HCT116 (cell line): ENCODE measurements at regions not wholly inside any gene's neighbourhood (a gene's known extent, or its start where the extent isn't known, plus 50 kb on each side); places are given as distances from the start of the nearest gene placed in this dataset.

Source experiments
- ATAC-seq: fragments of 200-7000 bp; cut with Tn5 transposase; 2 replicates; pipeline ENCODE4 v1.9.1; 2020; ENCODE audit warnings: mild to moderate bottlenecking, moderate library complexity
- BruUV-seq: library from RNA; stranded (reverse); fragments of 400-500 nt; replicated peaks from 2 replicates; lab custom pipeline; 2021; lab: Mats Ljungman, UMichigan
- CTCF ChIA-PET: fragments of 300-600 bp; sonication (Branson Sonifier 250); formaldehyde crosslinking; loops from one replicate; lab custom pipeline; 2021; ENCODE audit warnings: antibody characterized with exemption; lab: Charles Lee
- POLR2A ChIA-PET: fragments of 300-600, 350-600 bp; sonication (Branson Sonifier 250); formaldehyde crosslinking; loops from one replicate; lab custom pipeline; 2021; ENCODE audit warnings: antibody characterized with exemption; lab: Charles Lee
- RAD21 ChIA-PET, 2 experiments: fragments of 300-600 bp; sonication (Branson Sonifier 250); formaldehyde crosslinking; loops; one replicate each; lab custom pipeline; 2023; ENCODE audit warnings: low total read pairs in 2 of 2; ENCODE audit not compliant: uncharacterized antibody in 2 of 2, unreplicated experiment in 2 of 2, low non-redundant PET in 1 of 2; lab: Charles Lee
- DNase-seq: peaks from one replicate; pipeline ENCODE4 v3.0.0-alpha.2; 2010; ENCODE audit warnings: low read depth, low spot score
- H2AFZ ChIP-seq: fragments of 200-600 bp; shearing (Covaris generic), sonication (generic); 2 replicates; pipeline ENCODE4 v1.6.1; 2017; ENCODE audit warnings: low read depth, mixed run types, mixed read lengths, antibody characterized with exemption, low read length; ENCODE audit not compliant: poor library complexity, severe bottlenecking
- H3K27ac ChIP-seq: 2 replicates; pipeline ENCODE4 v1.5.1; 2012; ENCODE audit warnings: low read depth, low read length
- H3K27me3 ChIP-seq: fragments of 200-600 bp; sonication (generic); 2 replicates; pipeline ENCODE4 v1.6.1; 2016; ENCODE audit warnings: mixed run types, low read length, mixed read lengths; ENCODE audit not compliant: insufficient read depth
- H3K36me3 ChIP-seq, 2 experiments: fragments of 200-500 bp in 1 of 2; fragments of 200-600 bp in 1 of 2; sonication (Bioruptor generic) in 1 of 2; sonication (generic) in 1 of 2; 2 replicates each; pipeline versions ENCODE4 v1.5.1 to v1.6.1; 2014 to 2016; ENCODE audit warnings: low read length in 2 of 2, inconsistent platforms in 1 of 2, mixed read lengths in 1 of 2, mixed run types in 1 of 2; ENCODE audit not compliant: insufficient read depth in 2 of 2, control insufficient read depth in 1 of 2
- H3K4me1 ChIP-seq, 2 experiments: fragments of 200-600 bp in 1 of 2; sonication (generic) in 1 of 2; 2 replicates each; pipeline versions ENCODE4 v1.5.1 to v1.6.1; 2012 to 2017; ENCODE audit warnings: low read length in 2 of 2, inconsistent platforms in 1 of 2, mild to moderate bottlenecking in 1 of 2, mixed read lengths in 1 of 2, mixed run types in 1 of 2, moderate library complexity in 1 of 2; ENCODE audit not compliant: insufficient read depth in 2 of 2, control insufficient read depth in 1 of 2
- H3K4me2 ChIP-seq: fragments of 200-600 bp; sonication (generic); 2 replicates; pipeline ENCODE4 v1.6.1; 2017; ENCODE audit warnings: mixed run types, low read length, mixed read lengths
- H3K4me3 ChIP-seq, 2 experiments: fragments of 200-600 bp in 1 of 2; sonication (generic) in 1 of 2; replicated peaks in 1 of 2; 2 replicates each; pipeline ENCODE4 v1.5.1; 2011 to 2016; ENCODE audit warnings: low read length in 2 of 2, control low read depth in 1 of 2, low read depth in 1 of 2, mild to moderate bottlenecking in 1 of 2, mixed read lengths in 1 of 2, mixed run types in 1 of 2
- H3K79me2 ChIP-seq: fragments of 200-600 bp; sonication (generic); 2 replicates; pipeline ENCODE4 v1.6.1; 2017; ENCODE audit warnings: mild to moderate bottlenecking, mixed run types, low read length, moderate library complexity, mixed read lengths; ENCODE audit not compliant: insufficient read depth
- H3K9ac ChIP-seq: fragments of 200-600 bp; sonication (generic); 2 replicates; pipeline ENCODE4 v1.6.1; 2016; ENCODE audit warnings: low read length, mixed read lengths
- H3K9me2 ChIP-seq: fragments of 200-600 bp; sonication (generic), shearing (Covaris generic); 2 replicates; pipeline ENCODE4 v1.6.1; 2017; ENCODE audit warnings: mixed run types, mild to moderate bottlenecking, moderate library complexity; ENCODE audit not compliant: insufficient read depth
- H3K9me3 ChIP-seq, 2 experiments: fragments of 200-500 bp in 1 of 2; fragments of 200-600 bp in 1 of 2; sonication (Bioruptor generic) in 1 of 2; sonication (generic) in 1 of 2; 2 replicates each; pipeline ENCODE4 v1.6.1; 2014 to 2017; ENCODE audit warnings: low read length in 2 of 2, mixed read lengths in 2 of 2, inconsistent platforms in 1 of 2, low read depth in 1 of 2, mild to moderate bottlenecking in 1 of 2, mixed run types in 1 of 2, moderate library complexity in 1 of 2; ENCODE audit not compliant: control insufficient read depth in 1 of 2, insufficient read depth in 1 of 2
- H4K20me1 ChIP-seq: fragments of 200-600 bp; sonication (generic), shearing (Covaris generic); 2 replicates; pipeline ENCODE4 v1.6.1; 2017; ENCODE audit warnings: mixed run types, mild to moderate bottlenecking, moderate library complexity; ENCODE audit not compliant: insufficient read depth
- EGR1 ChIP-seq: IDR thresholded peaks from 2 replicates; pipeline ENCODE4 v1.6.1; 2012; ENCODE audit warnings: low read depth
- ELF1 ChIP-seq: IDR thresholded peaks from 2 replicates; pipeline ENCODE4 v1.6.1; 2012; ENCODE audit warnings: low read depth, borderline replicate concordance
- EZH2phosphoT487 ChIP-seq: fragments of 200-600 bp; IDR thresholded peaks from 2 replicates; pipeline ENCODE4 v1.6.1; 2018; ENCODE audit warnings: antibody characterized with exemption, borderline replicate concordance
- JUND ChIP-seq: IDR thresholded peaks from 2 replicates; pipeline ENCODE4 v1.6.1; 2012
- POLR2AphosphoS5 ChIP-seq: IDR thresholded peaks from 2 replicates; pipeline ENCODE4 v1.6.1; 2011; ENCODE audit warnings: mild to moderate bottlenecking, low read depth, low read length, moderate library complexity
- RAD21 ChIP-seq: IDR thresholded peaks from 2 replicates; pipeline ENCODE4 v1.6.1; 2012; ENCODE audit warnings: low read depth, mild to moderate bottlenecking
- SIN3A ChIP-seq: IDR thresholded peaks from 2 replicates; pipeline ENCODE4 v1.6.1; 2012; ENCODE audit warnings: low read depth
- SP1 ChIP-seq: IDR thresholded peaks from 2 replicates; pipeline ENCODE4 v1.6.1; 2012; ENCODE audit warnings: low read depth
- SRF ChIP-seq: IDR thresholded peaks from 2 replicates; pipeline ENCODE4 v1.6.1; 2012; ENCODE audit warnings: low read depth
- TCF7L2 ChIP-seq: IDR thresholded peaks from 2 replicates; pipeline ENCODE4 v1.7.0; 2011; ENCODE audit warnings: borderline replicate concordance, inconsistent platforms; ENCODE audit not compliant: insufficient read depth, insufficient read length; ENCODE audit errors: extremely low read depth
- YY1 ChIP-seq: IDR thresholded peaks from 2 replicates; pipeline ENCODE4 v1.6.1; 2011; ENCODE audit warnings: low read length, low read depth, moderate library complexity, mild to moderate bottlenecking; ENCODE audit not compliant: insufficient replicate concordance; ENCODE audit errors: extremely low read depth
- ZBTB33 ChIP-seq: IDR thresholded peaks from 2 replicates; pipeline ENCODE4 v1.6.1; 2011; ENCODE audit warnings: mild to moderate bottlenecking, low read length, moderate library complexity; ENCODE audit not compliant: insufficient replicate concordance; ENCODE audit errors: extremely low read depth
- ZNF274 ChIP-seq: fragments of 200-500 bp; sonication (Bioruptor generic); IDR thresholded peaks from 2 replicates; pipeline ENCODE4 v1.6.1; 2014; ENCODE audit warnings: mild to moderate bottlenecking, low read depth, low read length, inconsistent platforms
- intact Hi-C: fragments of 100-400 bp; cut with micrococcal nuclease; formaldehyde crosslinking; loops from 2 replicates; pipeline ENCODE4 v1.10.0; 2022
- TF ChIP-seq, protein P1 (sequence below): IDR thresholded peaks from 2 replicates; pipeline ENCODE4 v1.6.1; 2012
- TF ChIP-seq, protein P2 (sequence below): IDR thresholded peaks from 2 replicates; pipeline ENCODE4 v1.6.1; 2012

DNA sequence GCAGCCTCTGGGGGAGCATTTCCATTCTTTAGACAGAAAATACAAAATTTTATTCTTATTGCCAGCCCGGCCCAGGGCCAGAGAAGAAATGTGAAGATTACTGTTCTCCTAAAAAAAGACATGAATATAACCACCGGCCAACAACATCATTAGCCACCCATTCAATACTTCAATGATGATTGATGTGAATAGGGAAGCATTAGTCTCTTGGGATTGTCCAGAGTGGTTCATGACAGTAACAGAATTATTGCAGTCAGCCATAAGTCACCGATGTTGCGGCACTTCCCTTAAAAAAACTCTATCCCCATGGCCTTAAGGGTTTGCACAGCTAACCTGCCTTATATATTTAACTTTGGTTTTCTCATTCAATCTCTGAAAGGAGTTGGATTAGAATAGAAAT lies 418.7 kb downstream of the CENPC start:
- ATAC-seq (no peak), DNase-seq (no peak)
- POLR2A ChIA-PET: no interaction called here
- Histone ChIP-seq H3K9me3 (peaks cover 3 to 7% of the 10 kb centered on the region in 2 experiments; a peak in 2 of 4 replicates), H3K27ac (no peak overlapping the region), H3K79me2 (no peaks in the 10 kb centered on the region), H3K9me2 (no peaks in the 10 kb centered on the region), H3K4me2 (no peak overlapping the region), H3K27me3 (no peaks in the 10 kb centered on the region), H2AFZ (no peak overlapping the region), H3K9ac (no peak overlapping the region), H3K36me3 (no peaks in the 10 kb centered on the region), H3K4me1 (no peaks in the 10 kb centered on the region), H3K4me3 (no peak overlapping the region), H4K20me1 (no peaks in the 10 kb centered on the region)
- no TSS peak for BruUV-seq
- intact Hi-C loops: no loop called here
- CTCF ChIA-PET: no interaction called here
- RAD21 ChIA-PET: no interaction called here
- no peak for TF ChIP-seq SIN3A

GRCh38 chr4:67125636-67126514 lies 419.4 kb downstream of the CENPC start:
- H3K4me2 ChIP-seq: no peak overlapping the region
- ChIA-PET CTCF (no interaction called here), POLR2A (no interaction called here), RAD21 (no interaction called here)
- H3K27me3 ChIP-seq: no peaks in the 10 kb centered on the region
- no peaks in the 10 kb centered on the region for H3K9me2 ChIP-seq
- DNase-seq (no peak), ATAC-seq (no peak)
- H3K27ac ChIP-seq: no peak overlapping the region
- H3K9me3 ChIP-seq: peaks cover 3 to 10% of the 10 kb centered on the region in 2 experiments; a peak in 2 of 4 replicates
- no peak overlapping the region for H3K9ac ChIP-seq
- BruUV-seq: no TSS peak
- H3K4me3 ChIP-seq: no peak overlapping the region
- H2AFZ ChIP-seq: no peak overlapping the region
- intact Hi-C loops: no loop called here
- no peaks in the 10 kb centered on the region for H4K20me1 ChIP-seq
- H3K79me2 ChIP-seq: no peaks in the 10 kb centered on the region
- H3K4me1 ChIP-seq: no peaks in the 10 kb centered on the region
- H3K36me3 ChIP-seq: no peaks in the 10 kb centered on the region
- TF ChIP-seq, protein P1, sequence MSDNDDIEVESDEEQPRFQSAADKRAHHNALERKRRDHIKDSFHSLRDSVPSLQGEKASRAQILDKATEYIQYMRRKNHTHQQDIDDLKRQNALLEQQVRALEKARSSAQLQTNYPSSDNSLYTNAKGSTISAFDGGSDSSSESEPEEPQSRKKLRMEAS: no peak
- TF ChIP-seq EZH2phosphoT487 (no peak), SIN3A (no peak), POLR2AphosphoS5 (no peak), ZNF274 (no peak), ELF1 (no peak), ZBTB33 (no peak), RAD21 (no peak), EGR1 (no peak), SP1 (no peak), JUND (no peak), TCF7L2 (no peak), YY1 (no peak), SRF (no peak)
- TF ChIP-seq, protein P2, sequence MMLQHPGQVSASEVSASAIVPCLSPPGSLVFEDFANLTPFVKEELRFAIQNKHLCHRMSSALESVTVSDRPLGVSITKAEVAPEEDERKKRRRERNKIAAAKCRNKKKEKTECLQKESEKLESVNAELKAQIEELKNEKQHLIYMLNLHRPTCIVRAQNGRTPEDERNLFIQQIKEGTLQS: no peak
